Omental fat pad (tissue), 3 donors: ENCODE measurements at regions not wholly inside any gene's neighbourhood (a gene's known extent, or its start where the extent isn't known, plus 50 kb on each side); places are given as distances from the start of the nearest gene placed in this dataset.

Experiments
- ATAC-seq: fragments of 150-250 bp; one replicate; pipeline ENCODE4 v1.9.1; 2016; ENCODE audit warnings: mild to moderate bottlenecking, moderate library complexity; ENCODE audit not compliant: low FRiP score
- DNase-seq: peaks from one replicate; pipeline ENCODE4 v3.0.0-alpha.2; 2019; ENCODE audit warnings: low spot score
- CTCF ChIP-seq, 3 donors: fragments of 450-650 bp; IDR thresholded peaks; one replicate each; pipeline ENCODE4 v1.5.1; 2016 to 2017; ENCODE audit warnings: antibody characterized with exemption in 3 of 3, mild to moderate bottlenecking in 3 of 3, moderate library complexity in 2 of 3

GRCh38 chr2:215668378-215668775 is 232.5 kb upstream of the FN1 start:
- TF ChIP-seq CTCF (IDR thresholded peaks at IDR 0.05) = no peak
- ATAC-seq = peak; percentile 38
- no peak for DNase-seq

GRCh38 chr2:215667585-215668377 is 231.9 kb upstream of the FN1 start:
- TF ChIP-seq CTCF (IDR thresholded peaks at IDR 0.05) = no peak
- ATAC-seq (no peak), DNase-seq (no peak)

- ATAC-seq (peak; percentile 46), DNase-seq (no peak)
Observed at GRCh38 chr2:215664847-215665525, 229.1 kb upstream of the FN1 start.

GRCh38 chr2:215662715-215663114 is 226.8 kb upstream of the FN1 start:
- DNase-seq (no peak), ATAC-seq (no peak)
- no peak for TF ChIP-seq CTCF (IDR thresholded peaks at IDR 0.05)

More at GRCh38 chr2:215664847-215665525, 229.1 kb upstream of the FN1 start:
- TF ChIP-seq CTCF (IDR thresholded peaks at IDR 0.05) = no peak

GRCh38 chr2:215660687-215661086 is 224.8 kb upstream of the FN1 start:
- DNase-seq (no peak), ATAC-seq (no peak)
- no peak for TF ChIP-seq CTCF (IDR thresholded peaks at IDR 0.05)

- DNase-seq = no peak
Observed at GRCh38 chr2:215659650-215660049, 223.8 kb upstream of the FN1 start.

More at GRCh38 chr2:215659650-215660049, 223.8 kb upstream of the FN1 start:
- TF ChIP-seq CTCF (IDR thresholded peaks at IDR 0.05) = no peak
- ATAC-seq = no peak
